ENCODE measurements at regions not wholly inside any gene's neighbourhood (a gene's known extent, or its start where the extent isn't known, plus 50 kb on each side); places are given as distances from the start of the nearest gene placed in this dataset.

DNA sequence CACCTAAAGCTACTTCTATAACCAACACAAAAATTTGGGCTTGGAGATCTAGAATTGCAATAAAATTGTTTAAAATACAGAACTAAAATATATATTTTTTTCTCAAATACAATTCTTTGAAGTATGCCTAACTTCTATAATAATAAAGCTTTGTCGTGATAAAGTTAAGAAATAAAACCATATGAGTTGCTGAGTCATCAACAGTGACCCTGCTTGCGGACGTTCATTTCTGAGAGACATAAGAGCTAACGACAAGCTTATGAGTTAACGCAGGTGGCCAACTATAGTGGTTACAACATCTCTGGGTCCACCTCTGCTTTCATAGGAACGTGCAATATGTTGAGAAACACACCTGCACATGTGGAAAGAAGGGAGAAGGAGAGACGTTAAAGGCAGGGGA lies 407.1 kb upstream of the SLC14A2 start:
- Histone ChIP-seq H3K27ac (no peak overlapping the region), H3K4me1 (ENCODE audit: control insufficient read depth in 1 of 2, insufficient read depth in 1 of 2, low read depth in 1 of 2, low read length in 1 of 2) (peaks cover 7 to 10% of the 10 kb centered on the region in 2 experiments)
- TF ChIP-seq CTCF (IDR thresholded peaks at IDR 0.05) = no peak

GRCh38 chr18:45212181-45213039 lies 402.9 kb upstream of the SLC14A2 start:
- Histone ChIP-seq H3K27ac (no peak overlapping the region), H3K4me1 (ENCODE audit: control insufficient read depth in 1 of 2, insufficient read depth in 1 of 2, low read depth in 1 of 2, low read length in 1 of 2) (peaks cover 7 to 10% of the 10 kb centered on the region in 2 experiments), H3K27me3 (no peaks in the 10 kb centered on the region), H3K36me3 (no peaks in the 10 kb centered on the region), H3K9me3 (no peaks in the 10 kb centered on the region), H3K4me3 (ENCODE audit: low read depth in 1 of 2, low read length in 1 of 2) (no peak overlapping the region)
- TF ChIP-seq CTCF (IDR thresholded peaks at IDR 0.05) = peak; percentile 64

More for the DNA sequence above, 407.1 kb upstream of the SLC14A2 start:
- no peaks in the 10 kb centered on the region for H3K36me3 ChIP-seq
- no peak overlapping the region for H3K4me3 ChIP-seq (ENCODE audit: low read depth in 1 of 2, low read length in 1 of 2)
- no peaks in the 10 kb centered on the region for H3K27me3 ChIP-seq
- no peaks in the 10 kb centered on the region for H3K9me3 ChIP-seq

GRCh38 chr18:45213040-45213333 lies 402.3 kb upstream of the SLC14A2 start:
- Histone ChIP-seq H3K9me3 (no peaks in the 10 kb centered on the region), H3K4me1 (ENCODE audit: control insufficient read depth in 1 of 2, insufficient read depth in 1 of 2, low read depth in 1 of 2, low read length in 1 of 2) (peaks cover 6% of the 10 kb centered on the region in 2 experiments), H3K36me3 (no peaks in the 10 kb centered on the region), H3K4me3 (ENCODE audit: low read depth in 1 of 2, low read length in 1 of 2) (no peak overlapping the region), H3K27ac (no peak overlapping the region), H3K27me3 (no peaks in the 10 kb centered on the region)
- TF ChIP-seq CTCF (IDR thresholded peaks at IDR 0.05) = no peak

DNA sequence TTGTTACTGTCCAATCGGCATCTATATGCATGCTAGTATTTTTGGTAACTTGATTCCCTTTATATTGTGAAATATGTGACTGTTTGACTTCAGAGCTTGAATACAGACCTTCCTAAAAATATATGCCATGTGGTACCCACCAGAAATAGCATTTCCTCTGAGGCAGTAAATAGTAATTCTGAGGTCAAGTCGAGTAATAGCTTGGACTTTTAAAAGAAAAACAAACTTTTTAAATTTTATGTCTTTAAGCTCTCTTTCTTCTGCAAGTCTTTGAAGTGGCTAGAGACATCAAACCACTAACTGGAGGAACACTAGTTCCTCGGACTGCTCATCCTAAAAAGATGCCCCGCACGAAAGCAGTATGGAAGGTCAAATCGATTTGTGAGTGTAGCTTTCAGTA lies 396.8 kb upstream of the SLC14A2 start:
- H3K27me3 ChIP-seq = no peaks in the 10 kb centered on the region
- H3K9me3 ChIP-seq = no peaks in the 10 kb centered on the region
- no peaks in the 10 kb centered on the region for H3K36me3 ChIP-seq
- no peak overlapping the region for H3K27ac ChIP-seq
- H3K4me3 ChIP-seq (ENCODE audit: low read depth in 1 of 2, low read length in 1 of 2) = no peak overlapping the region
- H3K4me1 ChIP-seq (ENCODE audit: control insufficient read depth in 1 of 2, insufficient read depth in 1 of 2, low read depth in 1 of 2, low read length in 1 of 2) = no peaks in the 10 kb centered on the region
- no peak for TF ChIP-seq CTCF (IDR thresholded peaks at IDR 0.05)

DNA sequence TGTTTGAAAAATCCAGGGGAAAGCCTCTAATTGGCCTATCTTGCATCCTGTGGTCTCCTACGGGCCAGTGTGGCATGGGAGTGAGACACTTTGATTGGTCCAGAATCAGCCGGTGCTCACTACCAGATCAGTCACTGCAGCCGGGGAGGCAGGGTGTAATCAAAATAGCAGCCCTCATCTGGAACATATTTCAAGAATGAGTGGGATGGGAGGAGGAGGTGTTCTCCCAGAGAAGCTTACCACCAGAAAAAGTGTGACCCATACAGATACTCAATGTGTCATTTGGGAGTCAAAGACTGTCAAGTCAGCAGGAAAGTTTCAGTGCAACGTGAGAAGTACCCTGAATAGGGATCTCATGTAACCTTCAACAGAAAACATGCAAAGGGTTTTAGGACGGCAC lies 393.9 kb upstream of the SLC14A2 start:
- Histone ChIP-seq H3K27ac (no peak overlapping the region), H3K4me1 (ENCODE audit: control insufficient read depth in 1 of 2, insufficient read depth in 1 of 2, low read depth in 1 of 2, low read length in 1 of 2) (no peaks in the 10 kb centered on the region), H3K9me3 (no peaks in the 10 kb centered on the region), H3K4me3 (ENCODE audit: low read depth in 1 of 2, low read length in 1 of 2) (no peak overlapping the region), H3K27me3 (no peaks in the 10 kb centered on the region), H3K36me3 (no peaks in the 10 kb centered on the region)
- no peak for TF ChIP-seq CTCF (IDR thresholded peaks at IDR 0.05)

Measured in neutrophil (primary cell).